NOMO-1 treated with DMSO at 0.1 percent for 48 hours (cell line): ENCODE measurements at regions not wholly inside any gene's neighbourhood (a gene's known extent, or its start where the extent isn't known, plus 50 kb on each side); places are given as distances from the start of the nearest gene placed in this dataset.
A peak's percentile ranks its signal among the peaks of the same experiment; 100 is the strongest.
"Not testable (repeated sequence)": the region's sequence is repeated elsewhere in the genome, so short reads cannot be mapped to it uniquely, and the experiment has no call there.

ENCODE experiments used
- DNase-seq: peaks from one replicate; lab custom pipeline; 2025; ENCODE audit not compliant: unreplicated experiment; lab: John Stamatoyannopoulos, UW

GRCh38 chr2:36302911-36303310 lies 52.7 kb upstream of the CRIM1 start:
- no peak for DNase-seq

GRCh38 chr2:36301843-36302242 lies 53.7 kb upstream of the CRIM1 start:
- DNase-seq = no peak

GRCh38 chr2:36300697-36301096 lies 54.9 kb upstream of the CRIM1 start:
- DNase-seq = no peak

GRCh38 chr2:36296798-36297197 lies 58.8 kb upstream of the CRIM1 start:
- no peak for DNase-seq

GRCh38 chr2:36294316-36294721 lies 61.3 kb upstream of the CRIM1 start:
- DNase-seq = no peak

- DNase-seq = no peak
These were observed 65.2 kb upstream of the CRIM1 start for GRCh38 chr2:36290306-36290856.

GRCh38 chr2:36289731-36290130 lies 65.8 kb upstream of the CRIM1 start:
- no peak for DNase-seq

GRCh38 chr2:36287363-36288275 lies 68.0 kb upstream of the CRIM1 start:
- no peak for DNase-seq

DNA sequence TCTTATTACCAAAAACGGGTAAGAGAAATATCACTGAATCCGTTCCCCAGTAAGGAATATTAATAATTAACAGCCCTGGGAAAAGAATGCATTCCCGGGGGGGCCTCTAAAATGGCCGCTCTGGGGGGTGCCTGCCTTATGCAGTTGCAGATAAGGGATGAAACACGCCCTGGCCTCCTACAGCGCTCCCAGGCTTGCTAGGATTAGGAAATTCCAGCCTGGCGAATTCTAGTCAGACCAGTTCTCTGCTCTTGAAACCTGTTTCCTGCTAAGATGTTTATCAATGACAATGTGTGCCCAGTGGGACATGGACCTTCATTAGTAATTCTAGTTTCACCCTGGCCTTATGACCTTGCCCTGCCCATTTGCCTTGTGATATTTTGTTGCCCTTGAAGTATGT lies 76.1 kb upstream of the CRIM1 start:
- DNase-seq = not testable (repeated sequence)

GRCh38 chr2:36277881-36278523 lies 77.6 kb upstream of the CRIM1 start:
- no peak for DNase-seq

DNA sequence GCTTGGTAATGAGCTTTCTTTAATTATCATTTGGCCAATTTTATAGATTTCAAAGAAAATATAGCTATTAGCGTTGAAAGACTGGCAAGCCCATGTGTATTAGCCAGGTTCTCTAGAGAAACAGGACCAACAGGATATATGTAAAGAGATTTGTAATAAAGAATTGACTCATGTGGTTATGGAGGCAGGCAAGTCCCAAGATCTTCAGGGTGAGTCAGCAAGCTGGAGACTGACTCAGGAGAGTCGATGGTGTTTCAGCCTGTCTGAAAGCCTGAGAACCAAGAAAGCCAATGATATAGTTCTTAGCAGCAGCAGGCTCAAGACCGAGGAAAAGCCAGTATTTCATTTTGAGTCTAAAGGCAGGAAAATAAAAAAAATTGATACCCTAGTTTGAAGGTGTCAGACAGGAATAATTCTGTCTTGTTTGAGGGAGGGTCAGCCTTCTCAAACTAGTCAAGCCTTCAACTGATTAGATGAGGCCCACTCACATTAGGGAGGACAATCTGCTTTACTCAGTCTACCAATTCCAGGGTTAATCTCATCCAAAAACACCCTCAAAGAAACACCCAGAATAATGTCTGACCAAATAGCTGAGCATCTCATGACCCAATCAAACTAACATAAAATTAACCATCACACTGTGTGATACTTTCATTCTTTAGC lies 78.3 kb upstream of the CRIM1 start:
- DNase-seq = no peak

GRCh38 chr2:36271266-36271665 lies 84.3 kb upstream of the CRIM1 start:
- DNase-seq = no peak

DNA sequence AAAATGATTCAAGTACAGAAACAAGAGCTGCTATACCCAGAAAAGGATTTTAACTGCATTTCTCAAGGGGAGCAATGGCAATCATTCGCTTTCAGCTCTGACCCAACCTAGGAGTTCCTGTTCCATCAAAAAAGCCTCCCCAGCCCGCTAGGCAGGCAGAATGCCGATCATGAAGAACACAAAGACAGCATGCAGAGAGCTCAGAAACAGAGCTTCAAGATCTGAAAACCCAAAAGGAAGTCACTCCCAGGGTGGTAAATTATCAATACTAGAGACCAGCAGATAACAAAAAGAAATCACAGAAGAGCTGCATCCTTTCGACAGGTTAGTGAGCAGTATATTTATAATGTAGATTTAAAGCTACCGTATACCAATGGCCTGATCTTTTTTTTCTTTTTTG lies 84.8 kb upstream of the CRIM1 start:
- no peak for DNase-seq

- no peak for DNase-seq
These were observed 88.4 kb upstream of the CRIM1 start for GRCh38 chr2:36267194-36267593.

DNA sequence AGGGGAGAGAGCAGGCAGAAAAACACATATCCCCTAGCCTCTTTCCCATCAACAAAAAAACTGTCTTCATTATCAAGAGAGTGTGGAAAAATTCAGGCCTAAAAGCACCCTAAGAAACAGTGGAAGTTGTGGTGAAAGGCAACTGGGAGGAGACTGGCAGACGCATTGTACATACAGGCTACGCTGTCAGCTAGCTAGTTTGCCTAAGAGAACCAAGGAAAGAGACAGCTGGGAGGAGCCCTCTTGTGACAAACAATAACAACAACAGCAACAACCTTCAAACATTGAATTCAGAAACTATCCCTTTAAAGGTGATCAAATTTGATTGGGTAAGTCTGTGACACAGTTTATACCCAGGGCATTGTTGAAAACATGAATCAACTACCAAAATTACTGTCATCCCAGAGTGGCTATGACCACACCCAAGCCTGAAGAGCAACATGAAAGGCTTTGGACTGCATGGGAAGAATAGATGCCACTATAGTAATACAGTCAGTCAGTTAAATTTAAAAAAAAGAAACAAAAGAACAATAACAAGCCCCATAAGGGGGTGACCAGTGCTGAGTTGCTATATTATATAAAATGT lies 88.9 kb upstream of the CRIM1 start:
- DNase-seq = no peak

- DNase-seq = no peak
These were observed 93.0 kb upstream of the CRIM1 start for GRCh38 chr2:36262581-36262980.

GRCh38 chr2:36255863-36256262 lies 99.7 kb upstream of the CRIM1 start:
- DNase-seq = no peak

DNA sequence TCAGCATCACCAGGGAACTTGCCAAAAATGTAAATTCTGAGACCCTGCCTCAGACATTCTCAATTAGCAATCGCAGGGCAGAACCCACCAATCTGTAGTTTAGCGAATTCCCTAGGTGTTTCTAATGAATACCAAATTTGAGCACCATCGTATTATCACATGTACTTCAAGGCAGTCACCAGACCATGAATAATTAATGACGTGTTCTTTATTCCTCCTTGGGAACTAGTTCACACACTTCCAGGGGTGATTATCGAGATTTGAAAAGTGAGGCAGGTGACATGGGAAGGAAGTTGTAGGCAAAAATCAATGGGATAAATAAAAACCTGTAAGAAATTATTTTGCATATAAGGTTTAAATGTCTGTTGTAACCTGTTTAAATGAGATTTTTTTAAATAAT lies 102.5 kb upstream of the CRIM1 start:
- no peak for DNase-seq

GRCh38 chr2:36246320-36246990 lies 109.1 kb upstream of the CRIM1 start:
- DNase-seq = peak; percentile 71

- DNase-seq = peak; percentile 16
These were observed 109.9 kb upstream of the CRIM1 start for GRCh38 chr2:36245651-36246050.

DNA sequence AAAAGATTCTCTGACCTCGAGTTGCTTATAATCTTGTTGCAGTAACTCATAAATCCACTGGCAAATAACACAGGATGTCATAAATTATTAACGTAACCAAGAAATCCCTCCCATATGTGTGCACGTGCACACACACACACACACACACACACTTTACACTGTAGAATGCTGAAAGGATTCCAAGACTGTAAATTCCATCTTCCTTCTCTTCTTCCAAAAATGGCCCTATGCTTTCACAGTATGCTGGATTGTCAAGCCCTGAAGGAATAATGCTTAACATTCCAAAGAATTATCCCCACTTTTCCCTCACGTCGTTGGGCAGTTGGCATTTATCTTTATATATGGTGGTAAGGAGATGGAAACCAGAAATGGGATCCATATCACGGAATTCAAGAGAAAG lies 117.5 kb upstream of the CRIM1 start:
- no peak for DNase-seq
